ENCODE measurements at regions not wholly inside any gene's neighbourhood (a gene's known extent, or its start where the extent isn't known, plus 50 kb on each side); places are given as distances from the start of the nearest gene placed in this dataset.

GRCh38 chr20:19929012-19929360, 88.2 kb upstream of the NAA20 start:
- DNase-seq (ENCODE audit: low read depth) = no peak

DNA sequence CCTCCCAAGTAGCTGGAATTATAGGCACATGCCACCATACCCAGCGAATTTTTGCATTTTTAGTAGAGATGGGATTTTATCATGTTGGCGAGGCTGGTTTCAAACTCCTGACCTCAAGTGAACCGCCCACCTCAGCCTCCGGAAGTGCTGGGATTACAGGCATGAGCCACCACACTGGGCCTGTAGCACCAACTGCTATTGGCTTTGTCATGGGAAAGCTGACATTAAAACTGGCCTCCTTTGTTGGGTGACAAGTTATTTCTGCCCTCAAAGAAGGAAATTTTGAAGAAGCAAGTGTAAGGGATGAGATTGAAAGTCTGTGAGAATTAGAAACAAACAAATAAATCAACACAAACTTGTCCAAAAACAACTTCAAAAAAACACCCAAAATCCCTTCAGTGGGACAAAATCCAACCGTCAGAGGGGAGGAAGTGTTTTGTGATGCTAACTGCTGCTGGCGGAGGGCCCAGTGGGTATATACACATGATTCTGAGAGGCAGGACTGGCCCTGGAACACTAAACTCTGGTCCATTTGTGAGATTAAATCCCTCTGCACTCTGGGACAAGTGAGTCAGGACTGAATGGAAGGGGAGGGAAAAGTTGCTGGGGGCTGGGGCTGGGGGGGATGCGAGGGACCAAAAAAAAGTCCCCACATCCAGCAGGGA, 87.5 kb upstream of the NAA20 start:
- DNase-seq (ENCODE audit: low read depth) = no peak

DNA sequence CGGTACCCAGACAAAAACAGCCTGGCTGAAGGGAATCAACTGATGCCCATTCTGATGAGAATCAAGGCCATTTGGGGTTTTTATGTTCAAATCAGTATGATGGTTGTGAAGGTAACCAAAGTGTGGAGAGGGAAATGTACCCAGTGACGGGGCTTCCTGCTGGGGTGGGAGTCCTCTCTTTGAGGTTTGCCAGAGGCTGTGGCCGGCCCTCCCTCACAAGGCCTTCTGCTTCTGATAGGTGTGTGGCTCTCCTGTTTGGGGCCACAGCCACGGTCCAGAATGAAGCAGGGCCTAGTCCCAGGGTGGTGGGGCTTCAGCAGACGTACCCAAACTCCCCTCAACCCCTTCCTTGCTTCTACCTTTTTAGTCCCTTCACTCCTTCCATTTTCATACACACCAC, 86.7 kb upstream of the NAA20 start:
- no peak for DNase-seq (ENCODE audit: low read depth)

GRCh38 chr20:19932170-19932667, 84.9 kb upstream of the NAA20 start:
- peak; percentile 87 for DNase-seq (ENCODE audit: low read depth)

- peak; percentile 23 for DNase-seq (ENCODE audit: low read depth)
These were observed 82.2 kb upstream of the NAA20 start for GRCh38 chr20:19934792-19935491.

GRCh38 chr20:19935842-19936241, 81.3 kb upstream of the NAA20 start:
- DNase-seq (ENCODE audit: low read depth) = no peak

- DNase-seq (ENCODE audit: low read depth) = no peak
These were observed 80.5 kb upstream of the NAA20 start for GRCh38 chr20:19936466-19937200.

DNA sequence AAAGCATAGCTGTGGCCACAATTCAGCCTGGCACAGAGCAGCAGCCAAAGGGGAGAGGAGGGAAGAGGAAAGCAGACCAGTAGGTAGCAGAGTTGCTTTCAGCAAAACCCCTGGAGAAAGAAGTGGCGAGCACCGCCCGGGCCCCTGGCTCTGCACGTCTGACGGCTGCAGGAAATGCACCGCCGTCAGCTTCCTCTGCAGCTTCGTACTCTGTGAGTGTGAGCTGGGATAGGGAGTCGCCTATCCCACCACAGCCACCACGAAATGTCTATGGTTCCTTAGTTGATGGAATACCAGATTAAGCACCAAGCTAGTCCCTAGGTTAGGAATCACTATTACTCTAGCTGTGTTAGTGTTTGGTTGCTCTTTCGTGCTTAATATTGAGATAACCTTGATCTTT, 79.9 kb upstream of the NAA20 start:
- no peak for DNase-seq (ENCODE audit: low read depth)

DNA sequence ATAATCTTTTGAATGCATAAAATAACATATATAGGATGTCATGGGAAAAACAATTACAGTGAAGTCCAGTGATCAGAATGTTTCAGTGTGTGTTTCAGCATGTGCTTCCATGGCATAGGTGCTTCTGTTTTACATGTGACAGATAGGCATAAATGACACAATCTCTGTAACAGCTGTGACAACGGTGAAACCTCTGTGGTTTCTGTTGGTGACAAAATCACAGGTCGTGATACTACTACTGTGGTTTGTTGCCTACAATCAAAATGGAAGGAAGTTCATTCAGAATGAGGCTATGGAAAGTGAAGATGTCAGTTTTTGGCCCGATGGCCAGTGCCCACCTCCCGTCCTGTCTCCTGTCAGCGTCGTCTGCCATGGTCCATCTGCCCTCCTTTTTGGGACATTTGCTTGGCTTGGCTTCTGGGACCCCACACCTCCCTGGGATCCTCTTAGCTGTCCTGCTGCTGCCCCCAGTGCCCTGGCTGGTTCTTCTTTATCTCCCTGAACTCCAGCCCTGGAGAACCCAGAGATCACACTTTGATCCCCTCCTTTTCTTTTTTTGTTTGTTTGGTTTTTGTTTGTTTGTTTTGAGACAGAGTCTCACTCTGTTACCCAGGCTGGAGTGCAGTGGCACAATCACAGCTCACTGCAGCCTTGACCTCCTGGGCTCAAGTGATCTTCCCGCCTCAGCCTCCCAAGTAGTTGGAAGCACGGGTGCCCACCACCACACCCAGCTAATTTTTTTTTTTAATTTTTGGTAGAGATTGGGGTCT, 79.3 kb upstream of the NAA20 start:
- no peak for DNase-seq (ENCODE audit: low read depth)

- DNase-seq (ENCODE audit: low read depth) = no peak
These were observed 78.6 kb upstream of the NAA20 start for GRCh38 chr20:19938421-19939090.

DNA sequence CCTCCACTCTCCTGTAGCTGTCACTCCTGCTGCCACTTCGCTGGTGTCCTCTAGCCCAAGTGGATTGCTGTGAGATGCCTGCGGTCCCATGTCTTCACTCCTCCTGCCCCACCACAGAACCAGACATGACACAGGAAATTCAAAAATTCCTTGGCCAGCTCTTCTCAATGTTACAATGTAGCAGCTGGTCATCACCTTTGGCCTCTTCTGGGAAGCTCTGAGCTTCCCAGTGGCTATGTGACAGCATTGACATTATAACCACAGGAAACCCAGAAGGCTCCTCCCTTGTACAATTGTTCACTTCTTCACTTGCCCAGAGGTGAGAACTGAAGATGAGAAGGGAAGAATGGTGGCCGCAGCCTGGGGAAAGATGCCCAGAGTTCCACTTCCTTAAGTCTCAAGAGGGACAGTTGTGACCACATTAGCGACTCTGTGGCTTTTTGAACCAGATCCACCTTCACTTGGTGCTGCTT, 76.1 kb upstream of the NAA20 start:
- no peak for DNase-seq (ENCODE audit: low read depth)

DNA sequence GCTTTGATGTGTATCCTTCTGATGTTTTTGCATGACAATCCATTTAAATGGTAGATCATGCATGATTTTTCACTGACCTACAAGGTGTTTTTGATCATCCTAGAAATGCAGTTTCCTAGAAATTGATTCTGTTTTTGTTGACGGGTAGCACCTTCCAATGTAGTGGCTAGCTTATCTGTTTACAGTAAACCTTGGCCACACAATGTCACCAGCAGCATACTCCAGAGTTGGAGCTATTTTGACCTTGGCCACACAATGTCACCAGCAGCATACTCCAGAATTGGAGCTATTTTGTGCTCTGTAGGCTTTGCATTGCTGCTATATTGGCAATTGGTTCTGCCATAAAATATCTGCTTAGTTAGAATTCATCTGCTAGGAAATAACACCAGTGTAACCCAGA, 74.6 kb upstream of the NAA20 start:
- DNase-seq (ENCODE audit: low read depth) = no peak

DNA sequence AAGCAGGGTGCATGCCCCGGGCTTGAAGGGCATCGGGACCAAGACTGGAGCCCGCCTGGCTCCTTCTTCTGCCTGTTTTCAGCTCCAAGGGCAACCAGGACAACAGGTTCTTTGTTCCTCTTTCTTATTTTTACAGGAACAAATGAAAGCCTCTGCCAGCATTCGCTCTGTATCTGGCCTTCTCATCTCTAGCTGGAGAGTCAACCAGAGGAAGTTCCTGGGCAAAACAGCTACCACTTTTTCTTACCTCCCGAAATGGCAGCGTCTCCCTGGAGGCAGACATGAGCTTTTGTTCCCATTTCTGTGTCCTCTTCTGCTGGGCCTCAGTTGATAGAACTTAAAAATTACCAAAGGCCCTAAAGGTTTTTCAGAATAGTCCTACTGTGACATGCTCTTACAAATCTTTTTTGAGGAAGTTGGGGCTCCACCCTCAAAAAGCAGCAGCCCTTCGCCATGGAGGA, 74.1 kb upstream of the NAA20 start:
- no peak for DNase-seq (ENCODE audit: low read depth)

DNA sequence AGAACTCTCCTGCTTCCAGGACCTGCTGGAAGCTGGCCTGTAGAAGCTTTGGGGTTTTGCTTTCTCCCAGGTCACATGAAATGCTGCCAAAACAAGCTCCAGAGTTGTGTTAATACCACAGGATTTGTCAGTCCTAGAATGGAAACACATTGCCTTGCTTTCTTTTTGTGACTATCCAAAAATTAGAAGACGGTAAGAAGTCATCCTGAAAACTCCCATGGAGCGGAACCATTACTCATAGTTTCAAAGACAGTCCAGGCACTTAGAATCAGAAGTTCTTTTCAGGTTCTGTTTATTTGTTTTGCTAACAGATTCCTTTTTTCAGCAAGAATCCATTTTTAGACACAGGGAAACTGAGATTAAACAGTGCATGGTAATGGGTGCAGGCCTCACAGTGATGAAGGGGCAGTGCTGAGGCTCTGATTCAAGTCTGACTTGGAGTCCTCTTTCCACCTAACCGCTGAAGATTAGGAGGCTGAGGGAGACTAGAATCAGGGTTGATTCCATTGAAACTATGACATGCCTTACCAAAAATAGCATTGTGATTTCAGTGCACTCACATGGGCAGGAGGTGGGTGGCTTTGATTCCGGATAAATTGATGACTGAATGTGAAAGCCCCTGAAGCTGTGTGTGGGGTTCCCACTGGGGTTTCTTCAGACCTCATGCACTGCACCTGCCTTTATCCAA, 72.2 kb upstream of the NAA20 start:
- peak; percentile 56 for DNase-seq (ENCODE audit: low read depth)

DNA sequence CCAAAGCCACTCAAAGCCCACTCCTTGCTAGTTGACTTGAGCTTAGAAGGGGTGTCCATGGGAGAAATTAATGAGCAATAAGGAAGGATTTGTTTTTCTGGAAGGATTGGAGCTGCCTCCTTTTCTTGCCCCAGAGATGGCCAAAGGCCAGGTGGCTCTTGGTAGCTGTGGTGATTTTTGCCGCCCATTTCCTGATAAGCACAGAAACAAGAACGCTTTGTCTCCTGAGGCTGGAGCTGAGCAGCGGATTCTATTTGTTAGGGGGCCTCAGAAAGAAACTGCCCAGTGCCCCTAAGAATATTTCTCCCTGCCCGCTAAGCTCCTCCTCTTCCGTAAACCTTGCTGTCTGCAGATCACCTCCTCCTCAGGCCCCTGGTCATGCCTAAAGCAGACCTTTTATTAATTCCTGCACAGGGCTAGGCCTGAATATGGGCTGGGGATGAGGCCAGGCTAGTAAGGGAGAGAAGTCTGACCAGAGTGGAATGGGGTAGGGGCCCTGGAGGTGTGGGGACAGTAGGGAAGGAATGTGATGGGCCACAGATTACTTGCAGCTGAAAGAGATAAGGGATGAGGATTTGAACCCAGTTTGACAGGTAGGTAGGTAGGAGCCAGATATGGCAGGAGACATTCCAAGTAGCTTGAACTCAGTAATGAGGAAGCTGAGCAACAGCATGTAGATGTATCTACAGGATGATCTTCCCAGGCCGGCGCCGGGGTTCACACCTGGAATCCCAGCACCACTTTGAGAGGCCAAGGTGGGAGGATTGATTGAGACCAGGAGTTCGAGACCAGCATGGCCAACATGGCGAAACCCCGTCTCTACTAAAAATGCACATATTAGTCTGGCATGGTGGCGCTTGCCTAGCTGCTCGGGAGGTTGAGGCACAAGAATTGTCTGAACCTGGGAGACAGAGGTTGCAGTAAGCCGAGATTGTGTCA, 71.2 kb upstream of the NAA20 start:
- no peak for DNase-seq (ENCODE audit: low read depth)

DNA sequence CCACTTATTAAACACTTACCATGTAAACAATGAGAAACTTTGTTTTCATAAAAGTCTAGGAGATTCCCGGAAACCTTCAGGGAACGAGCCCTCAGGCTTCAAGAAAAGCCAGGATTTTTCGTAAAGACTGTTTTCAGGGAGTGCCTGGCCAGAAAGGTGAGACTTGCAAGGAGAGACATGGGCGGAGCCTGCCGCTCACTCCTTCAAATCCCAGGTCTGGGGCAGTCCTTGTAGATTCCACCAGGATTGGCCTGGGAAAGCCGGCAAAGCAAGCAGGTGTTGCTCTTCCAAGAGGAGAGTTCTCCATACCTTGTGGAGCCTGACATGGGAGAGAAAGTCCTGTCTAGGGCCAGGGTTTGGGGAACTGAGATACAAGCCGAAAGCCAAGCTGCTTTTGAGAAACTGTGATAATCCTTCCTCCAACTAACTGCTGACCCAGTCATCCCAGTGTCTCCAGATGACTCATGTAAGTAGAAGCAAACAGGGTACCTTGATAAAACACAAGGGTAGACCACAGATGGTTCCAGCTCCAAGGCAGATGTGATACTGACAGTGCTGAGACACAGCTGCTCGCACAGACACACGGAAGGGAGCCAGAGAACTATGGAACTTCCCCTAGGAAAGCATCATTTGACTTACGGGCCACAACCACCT, 69.4 kb upstream of the NAA20 start:
- DNase-seq (ENCODE audit: low read depth) = peak; percentile 75

- DNase-seq (ENCODE audit: low read depth) = no peak
These were observed 67.8 kb upstream of the NAA20 start for GRCh38 chr20:19949195-19949867.

GRCh38 chr20:19950042-19950441, 67.1 kb upstream of the NAA20 start:
- DNase-seq (ENCODE audit: low read depth) = no peak

DNA sequence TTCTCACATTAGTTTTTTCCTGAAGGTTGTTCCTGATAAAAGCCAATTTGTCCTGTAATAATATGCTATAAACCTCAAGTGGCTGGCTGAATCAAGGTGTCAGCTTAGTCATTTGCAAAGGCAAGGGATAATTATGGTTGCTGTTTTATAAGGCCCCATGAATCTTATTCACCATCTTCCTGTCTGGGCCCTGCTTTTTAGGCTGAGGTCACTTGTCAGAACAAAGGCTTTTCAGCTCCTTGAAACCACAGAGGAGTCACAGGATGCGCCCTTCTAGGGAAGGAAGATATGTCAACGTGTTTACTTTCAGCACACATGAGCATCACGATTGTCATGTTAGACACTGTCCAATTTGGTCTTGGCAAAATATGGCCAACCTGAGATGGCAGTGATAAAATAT, 64.8 kb upstream of the NAA20 start:
- DNase-seq (ENCODE audit: low read depth) = no peak
